ENCODE measurements at regions not wholly inside any gene's neighbourhood (a gene's known extent, or its start where the extent isn't known, plus 50 kb on each side); places are given as distances from the start of the nearest gene placed in this dataset.

GRCh38 chr4:187021436-187022205 is 298.0 kb upstream of the FAT1 start:
- Mint-ChIP-seq H3K27me3 (ENCODE audit: low read depth) (peaks cover 14% of the 10 kb centered on the region), H3K4me3 (no peak overlapping the region), H3K27ac (no peak overlapping the region), H3K4me1 (peaks cover 15 to 27% of the 10 kb centered on the region in 2 experiments), H3K9me3 (peaks cover 3 to 5% of the 10 kb centered on the region in 2 experiments; a peak in 4 of 5 replicates), H3K36me3 (ENCODE audit: insufficient read depth in 1 of 3, low read depth in 3 of 3) (peaks cover 3 to 9% (median 6%) of the 10 kb centered on the region in 3 experiments; a peak in 6 of 7 replicates)
- no peaks in the 10 kb centered on the region for H3K27me3 ChIP-seq (ENCODE audit: insufficient read depth, low read length)
- H3K9ac ChIP-seq (ENCODE audit: extremely low read depth, insufficient read length, low read length) = no peak overlapping the region
- no peaks in the 10 kb centered on the region for H4K20me1 ChIP-seq (ENCODE audit: control insufficient read depth, insufficient read depth, insufficient read length)
- H2AK5ac ChIP-seq (ENCODE audit: insufficient read length, low read length) = no peak overlapping the region
- H4K5ac ChIP-seq (ENCODE audit: insufficient read length, low read depth, low read length) = no peak overlapping the region
- no CpG with 5 or more reads among the region's 6 CpGs for WGBS (ENCODE audit: extremely low coverage, insufficient read length, low lambda C conversion rate)
- no peak overlapping the region for H2BK5ac ChIP-seq (ENCODE audit: insufficient read length, low read length)
- H3K4me1 ChIP-seq (ENCODE audit: insufficient read depth, low read length) = peaks cover 3% of the 10 kb centered on the region; the same call in 1 of the 2 replicates
- H3K14ac ChIP-seq (ENCODE audit: insufficient read depth, low read length) = no peak overlapping the region
- no peak overlapping the region for H3K23ac ChIP-seq (ENCODE audit: insufficient read length, low read depth, low read length)
- H2BK15ac ChIP-seq (ENCODE audit: low read depth, low read length) = no peak overlapping the region
- no peaks in the 10 kb centered on the region for H3K79me2 ChIP-seq (ENCODE audit: insufficient read depth, low read length)
- no peak overlapping the region for H2AFZ ChIP-seq (ENCODE audit: low read length)
- no peak overlapping the region for H4K91ac ChIP-seq (ENCODE audit: insufficient read length, low read depth, low read length)
- DNase-seq = no peak
- H4K8ac ChIP-seq (replicated peaks; ENCODE audit: insufficient read length, low read depth, low read length) = no peak overlapping the region
- H3K4ac ChIP-seq (ENCODE audit: low read depth, low read length) = no peak overlapping the region
- H3K4me2 ChIP-seq (ENCODE audit: insufficient read depth, insufficient read length, low read length) = no peak overlapping the region
- H3K18ac ChIP-seq (ENCODE audit: insufficient read length, low read depth, low read length) = no peak overlapping the region
- TF ChIP-seq CTCF (conservative IDR thresholded peaks at IDR 0.05) = no peak
- H3K27ac ChIP-seq (ENCODE audit: insufficient read length, low read depth, low read length) = no peak overlapping the region
- H3K9me3 ChIP-seq (ENCODE audit: control insufficient read depth, low read depth, low read length) = no peaks in the 10 kb centered on the region
- H3T11ph ChIP-seq (ENCODE audit: low read length) = no peak overlapping the region
- no peak overlapping the region for H2BK120ac ChIP-seq (ENCODE audit: low read depth, low read length, poor library complexity, severe bottlenecking)
- no peaks in the 10 kb centered on the region for H3K79me1 ChIP-seq (ENCODE audit: insufficient read depth, low read depth, low read length, poor library complexity, severe bottlenecking)
- no peak overlapping the region for H3K56ac ChIP-seq (ENCODE audit: insufficient read length, low read depth, low read length)
- H3K23me2 ChIP-seq (ENCODE audit: insufficient read length, low read depth, low read length, poor library complexity, severe bottlenecking) = no peaks in the 10 kb centered on the region
- no peak overlapping the region for H2BK12ac ChIP-seq (ENCODE audit: insufficient read length, low read depth, low read length)
- no peak overlapping the region for H2BK20ac ChIP-seq (ENCODE audit: low read depth, low read length, poor library complexity, severe bottlenecking)
